ENCODE measurements at regions not wholly inside any gene's neighbourhood (a gene's known extent, or its start where the extent isn't known, plus 50 kb on each side); places are given as distances from the start of the nearest gene placed in this dataset.

GRCh38 chr9:113823421-113823820 is 52.7 kb upstream of the ZNF618 start (continued):
- TF ChIP-seq RAD21 (IDR thresholded peaks at IDR 0.05 in 1 of 2, conservative IDR thresholded peaks at IDR 0.05 in 1 of 2; ENCODE audit: low read depth in 2 of 2, low read length in 2 of 2) (no peak), KDM5A (IDR thresholded peaks at IDR 0.05; ENCODE audit: low read length) (no peak), SRF (IDR thresholded peaks at IDR 0.05; ENCODE audit: low read depth, low read length) (no peak), TAF7 (optimal IDR thresholded peaks at IDR 0.05; ENCODE audit: borderline replicate concordance, low read depth, low read length) (no peak), SIRT6 (IDR thresholded peaks at IDR 0.05; ENCODE audit: low read length) (no peak)
